Kidney capillary endothelial cell (primary cell): ENCODE measurements at regions not wholly inside any gene's neighbourhood (a gene's known extent, or its start where the extent isn't known, plus 50 kb on each side); places are given as distances from the start of the nearest gene placed in this dataset.

Experiments
- DNase-seq: peaks from one replicate; pipeline ENCODE4 v3.0.0-alpha.2; 2018; ENCODE audit warnings: low spot score

DNA sequence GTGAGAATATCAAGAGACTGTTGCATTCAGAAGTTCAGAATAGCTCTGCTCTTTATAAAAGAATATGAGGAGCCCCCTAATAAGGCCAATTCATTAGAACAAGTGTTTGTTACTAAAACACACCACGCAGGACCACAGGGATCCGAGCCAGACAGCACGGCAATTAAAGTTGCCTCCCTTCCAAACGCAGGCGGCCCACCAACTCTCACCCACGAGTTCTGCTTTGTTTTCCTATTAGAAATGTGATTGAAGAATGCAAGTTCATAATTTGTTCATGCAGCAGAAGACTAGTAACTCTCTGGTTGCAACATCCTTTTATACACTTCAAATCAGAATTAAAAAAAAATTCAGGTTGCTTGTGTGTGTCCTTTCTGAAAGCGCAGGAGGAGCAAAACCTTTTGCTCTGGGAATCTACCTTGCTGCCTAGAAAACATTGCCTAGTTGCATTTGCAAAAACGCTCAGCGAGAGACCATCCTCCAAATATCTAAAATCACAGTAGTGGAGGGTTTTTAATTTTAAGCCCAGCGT is 1044.1 kb upstream of the NR2F2 start:
- DNase-seq = no peak

DNA sequence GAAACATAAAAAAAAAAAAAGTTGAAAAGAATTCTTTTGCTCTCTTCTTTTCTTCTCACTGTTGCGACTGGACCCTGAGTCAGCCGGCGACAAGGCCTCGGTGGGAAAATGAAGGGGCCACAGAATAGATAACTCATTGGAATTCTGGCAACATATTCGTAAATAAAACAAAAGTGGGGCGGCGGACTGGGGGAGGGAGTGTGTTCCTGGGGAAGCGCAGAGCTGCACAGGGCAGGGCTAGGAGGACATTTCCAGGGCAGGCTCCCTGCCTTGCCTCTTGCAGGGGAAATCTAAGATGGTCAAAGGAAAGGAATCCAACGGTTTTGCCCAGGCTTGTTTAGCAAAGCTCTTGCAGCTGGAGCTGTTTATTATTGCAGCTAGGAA is 1042.8 kb upstream of the NR2F2 start:
- DNase-seq = no peak

DNA sequence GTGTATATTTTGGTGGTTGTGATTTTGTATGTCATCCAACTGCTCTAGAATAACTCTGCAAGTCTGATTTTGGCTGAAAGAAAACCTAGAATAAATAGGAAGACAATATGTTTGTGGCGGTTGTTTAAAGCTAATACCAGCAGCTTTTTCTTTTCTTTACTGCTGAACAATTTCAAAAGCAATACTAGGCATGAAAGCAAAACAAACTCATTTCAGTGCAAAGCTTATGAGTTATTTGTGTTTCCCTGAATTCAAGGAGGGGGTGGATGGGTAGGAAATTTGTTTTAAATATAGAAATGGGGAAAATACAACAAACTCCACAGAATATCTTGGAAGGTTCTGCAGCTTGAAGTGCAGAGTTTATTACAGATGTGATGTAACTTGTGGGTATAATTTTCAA is 1041.9 kb upstream of the NR2F2 start:
- DNase-seq = no peak

DNA sequence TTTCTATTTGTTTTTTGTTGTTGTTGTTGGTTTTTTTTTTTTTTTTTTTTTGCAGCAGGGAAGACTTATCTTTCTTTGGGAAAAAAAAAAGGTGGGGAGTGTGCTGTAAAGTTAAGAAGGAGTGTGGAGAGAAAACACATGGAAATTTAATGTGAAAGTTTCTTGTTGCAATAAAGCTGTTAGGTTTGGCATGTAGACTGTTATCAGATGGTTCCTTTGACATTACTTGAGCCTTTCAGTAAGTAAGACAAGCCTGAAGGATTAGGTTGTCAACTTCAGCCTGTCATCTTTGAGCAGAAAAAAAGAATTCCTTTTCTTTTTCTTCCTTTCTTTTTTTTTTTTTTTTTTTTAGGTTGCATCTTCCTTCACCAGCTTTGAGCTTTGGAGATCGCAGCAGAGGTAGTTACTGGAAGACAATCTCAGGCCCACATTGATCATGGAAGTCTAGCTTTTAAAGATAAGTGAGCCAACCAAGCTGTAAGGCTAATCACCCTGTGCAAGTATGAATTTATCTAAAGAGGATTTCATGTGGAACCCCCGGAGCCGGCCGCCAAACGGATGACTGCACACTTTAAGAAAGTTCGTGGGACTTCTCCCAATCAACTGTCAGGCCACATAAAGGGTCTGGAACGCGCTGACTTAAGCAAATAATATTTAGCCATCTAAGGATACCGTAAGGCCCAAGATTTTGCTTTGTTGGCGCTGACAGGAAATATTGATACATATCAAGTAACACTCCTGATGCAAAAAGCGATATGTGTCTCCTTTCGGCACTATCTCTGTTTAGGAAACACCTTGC is 1040.1 kb upstream of the NR2F2 start:
- DNase-seq = no peak

DNA sequence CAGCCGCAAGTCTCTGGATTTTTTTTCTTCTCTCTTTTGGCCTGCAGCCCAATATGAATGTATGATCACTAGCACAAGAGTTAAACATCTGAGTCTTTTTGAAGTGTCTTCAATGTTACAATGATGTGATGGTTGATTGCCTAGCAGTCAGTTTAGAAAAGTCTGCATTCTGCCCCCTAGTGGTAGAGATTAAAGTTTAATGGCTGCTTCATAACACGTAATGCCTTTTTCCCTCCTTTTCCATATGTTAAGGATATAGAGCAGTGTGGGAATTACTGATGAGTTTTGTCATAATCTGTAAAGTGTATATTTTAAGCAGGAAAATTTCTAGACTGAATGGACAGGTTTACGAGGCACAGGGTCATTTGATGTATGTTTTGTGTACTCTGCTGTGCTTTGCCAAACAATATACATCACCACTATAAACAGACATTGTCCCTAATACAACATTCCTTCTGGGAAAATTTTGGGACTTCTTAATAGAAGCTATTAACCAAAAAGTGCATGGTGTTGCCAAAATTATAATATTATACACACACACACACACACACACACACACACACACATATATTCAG is 1038.5 kb upstream of the NR2F2 start:
- DNase-seq = peak; percentile 51

DNA sequence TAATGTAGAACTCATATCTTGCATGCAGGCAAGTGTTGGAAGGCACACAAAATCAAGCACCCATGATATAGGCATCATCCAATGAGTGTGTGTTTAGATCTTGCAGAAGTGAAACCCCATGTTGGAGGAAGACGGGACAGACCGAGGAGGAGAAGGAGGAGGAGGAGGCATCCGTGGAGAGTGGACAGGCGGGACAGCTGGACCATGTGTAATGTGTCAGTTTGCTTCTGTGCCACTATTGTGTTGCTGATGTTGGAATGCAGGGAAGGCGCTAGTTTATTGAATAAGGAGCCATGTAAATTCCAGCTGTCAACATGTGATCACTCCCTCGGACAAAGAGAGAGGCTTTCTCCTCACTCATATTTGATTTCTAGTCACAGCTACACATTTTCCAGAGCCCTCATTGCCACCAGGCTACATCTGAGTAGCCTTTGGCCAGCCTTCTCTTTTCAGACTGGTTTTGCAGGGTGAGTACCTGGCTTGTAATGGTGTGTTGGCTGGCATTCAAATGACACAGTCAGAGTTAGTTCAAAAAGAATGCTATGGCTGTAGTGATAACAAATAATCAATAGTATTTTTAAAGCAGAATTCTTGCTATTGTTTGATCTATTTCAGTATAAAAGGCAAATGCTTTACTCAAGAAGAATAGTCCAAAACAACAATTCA is 1037.6 kb upstream of the NR2F2 start:
- no peak for DNase-seq

DNA sequence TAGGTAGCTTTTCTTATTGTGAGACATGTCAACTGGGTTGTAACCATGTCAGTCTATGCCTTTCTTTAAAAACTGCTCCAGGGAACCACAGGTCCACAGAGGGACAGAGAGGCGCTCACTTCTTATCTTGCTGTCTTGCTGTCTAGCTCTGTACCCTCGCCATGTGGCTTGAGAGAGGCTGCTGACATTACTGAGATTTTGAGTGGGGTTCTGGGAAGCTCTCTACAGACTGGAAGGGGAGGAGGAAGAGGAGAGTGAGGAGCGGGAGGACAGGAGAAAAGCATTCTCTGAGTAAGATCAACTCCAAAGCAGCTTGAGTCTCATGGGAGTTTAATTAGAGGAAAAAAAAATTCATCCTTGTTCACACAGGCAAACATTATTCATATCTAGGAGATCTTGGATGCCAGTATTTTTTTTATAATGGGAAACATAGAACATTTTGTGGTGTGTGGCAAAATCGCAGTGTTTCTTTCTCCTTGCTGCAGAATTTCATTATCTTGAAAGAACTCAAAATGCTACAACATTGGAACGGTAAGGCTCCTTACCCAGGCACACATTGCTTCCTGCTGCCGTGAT is 1037.0 kb upstream of the NR2F2 start:
- no peak for DNase-seq

DNA sequence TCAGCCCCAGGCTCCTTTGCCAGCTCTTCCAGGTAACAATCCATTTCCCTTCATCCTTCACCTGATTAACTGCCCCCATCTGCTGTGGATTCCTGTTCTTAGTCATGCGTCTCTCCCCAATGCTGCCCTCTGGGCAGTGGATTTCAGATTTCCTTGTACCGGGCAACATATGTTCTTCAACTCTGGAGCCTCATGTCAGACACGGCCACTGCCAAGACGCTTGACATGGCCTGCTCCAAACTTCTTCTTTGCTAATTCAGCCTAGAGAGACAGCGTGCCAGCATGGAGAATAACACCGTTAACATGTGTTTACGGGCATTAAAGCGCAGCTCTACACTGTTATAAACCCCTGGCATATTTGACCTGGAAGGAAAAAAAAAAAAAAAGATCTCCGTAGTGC is 1035.1 kb upstream of the NR2F2 start:
- DNase-seq = no peak

DNA sequence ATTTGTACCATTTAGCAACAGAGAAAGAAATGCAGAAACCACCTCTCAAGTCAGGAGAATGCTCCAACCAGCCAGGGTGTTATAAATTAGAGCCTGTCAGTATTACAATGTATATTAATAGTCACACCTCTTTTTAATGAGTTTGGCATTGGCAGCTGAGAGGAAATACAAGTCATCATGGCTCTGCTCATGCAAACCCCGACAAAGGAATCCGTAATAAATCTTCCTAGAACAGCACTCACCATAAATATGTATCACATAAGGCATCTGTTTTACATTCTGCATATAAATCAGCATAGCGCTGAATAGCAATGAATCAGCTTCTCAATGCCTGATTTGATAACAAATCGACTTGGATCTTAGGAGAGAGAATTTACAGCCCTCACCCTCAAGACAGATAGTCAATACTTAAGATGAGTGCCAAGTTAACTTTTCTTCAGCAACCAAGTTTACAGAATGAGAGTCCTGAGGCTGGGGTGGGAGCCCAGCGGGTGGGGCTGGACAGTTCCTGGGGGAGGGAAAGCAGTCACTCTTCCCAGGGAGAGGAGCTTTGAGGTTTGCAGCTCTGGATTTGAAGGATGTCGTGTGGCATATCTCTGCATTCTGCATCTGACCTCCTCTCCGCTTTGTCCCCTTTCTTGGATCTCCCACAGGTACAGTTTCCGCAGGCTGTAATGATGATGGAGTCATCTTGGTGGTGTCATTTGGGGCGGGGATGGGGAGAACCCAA is 1034.4 kb upstream of the NR2F2 start:
- DNase-seq = peak; percentile 79

DNA sequence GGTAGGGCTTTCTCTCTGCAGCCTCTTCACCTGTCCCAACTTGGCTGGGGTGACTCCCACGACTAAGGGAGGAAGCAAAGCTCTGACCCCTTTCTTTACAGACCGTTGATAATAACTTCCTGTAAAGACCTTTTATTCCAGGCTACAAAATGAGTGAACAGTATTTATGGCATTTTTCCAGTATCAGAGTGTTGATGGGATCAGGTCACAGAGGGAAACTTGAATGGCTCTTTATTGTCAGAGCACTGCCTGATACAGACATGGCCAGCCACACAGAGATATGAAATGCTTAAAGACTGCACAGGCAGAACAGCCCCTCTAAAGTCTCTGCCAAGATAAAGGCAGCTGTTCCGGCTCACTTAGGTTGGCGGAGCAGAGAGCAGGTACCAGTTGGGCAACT is 1033.9 kb upstream of the NR2F2 start:
- peak; percentile 53 for DNase-seq

DNA sequence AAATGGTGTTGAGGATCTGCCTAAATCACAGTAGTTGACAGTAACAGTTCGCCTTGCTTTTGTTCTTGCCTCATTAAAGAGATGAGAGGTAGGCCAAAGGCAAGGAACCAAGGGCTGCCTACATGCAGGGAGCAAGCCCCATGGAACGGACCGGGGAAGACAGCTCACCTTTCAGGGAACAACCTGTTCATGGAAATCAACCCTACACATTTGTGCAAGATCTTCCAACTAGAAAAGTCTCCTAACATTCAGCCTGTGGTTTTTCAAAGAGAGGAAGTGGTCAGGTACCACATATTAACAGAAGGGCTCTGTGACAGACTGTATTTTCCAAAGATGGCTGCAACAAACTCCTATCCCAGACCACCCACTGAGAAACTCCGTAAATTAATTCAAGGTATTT is 1031.8 kb upstream of the NR2F2 start:
- no peak for DNase-seq

DNA sequence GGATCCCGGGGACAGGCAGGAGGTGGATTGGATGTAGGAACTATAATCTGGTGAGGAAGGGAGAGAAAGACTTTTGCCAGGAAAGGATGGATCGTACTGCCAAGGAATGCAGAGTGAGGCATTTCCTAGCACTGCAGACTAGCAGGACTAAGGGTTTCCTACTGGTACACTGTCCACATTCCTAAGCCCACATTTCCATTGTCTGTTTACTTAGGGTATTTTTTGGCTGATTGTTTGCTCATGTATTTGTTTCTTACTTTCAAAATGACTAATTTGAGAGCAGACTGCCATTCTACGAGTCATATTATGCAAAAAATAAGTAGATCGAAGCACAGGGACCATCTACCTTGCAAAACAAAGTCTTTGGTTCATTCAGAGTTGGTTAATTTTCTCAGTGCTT is 1029.5 kb upstream of the NR2F2 start:
- peak; percentile 98 for DNase-seq

DNA sequence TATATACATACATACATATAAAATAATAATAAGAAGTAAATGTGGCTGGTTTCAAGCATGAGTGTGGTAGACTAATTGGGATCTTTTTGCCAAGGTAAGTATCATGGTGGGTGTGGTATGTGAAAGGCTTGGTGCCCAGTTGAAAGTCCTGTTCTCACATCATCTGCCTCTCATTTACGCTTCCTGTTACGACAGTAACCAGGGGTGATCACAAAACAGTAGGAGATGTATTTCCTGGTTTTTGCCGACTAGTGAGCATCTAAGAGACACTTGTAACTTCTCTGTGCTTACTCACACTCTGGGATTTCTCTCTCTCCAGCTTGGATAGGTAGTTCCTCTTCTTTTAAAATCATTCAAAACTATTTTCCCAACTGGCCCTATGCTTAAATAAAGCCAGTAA is 1028.3 kb upstream of the NR2F2 start:
- peak; percentile 87 for DNase-seq

DNA sequence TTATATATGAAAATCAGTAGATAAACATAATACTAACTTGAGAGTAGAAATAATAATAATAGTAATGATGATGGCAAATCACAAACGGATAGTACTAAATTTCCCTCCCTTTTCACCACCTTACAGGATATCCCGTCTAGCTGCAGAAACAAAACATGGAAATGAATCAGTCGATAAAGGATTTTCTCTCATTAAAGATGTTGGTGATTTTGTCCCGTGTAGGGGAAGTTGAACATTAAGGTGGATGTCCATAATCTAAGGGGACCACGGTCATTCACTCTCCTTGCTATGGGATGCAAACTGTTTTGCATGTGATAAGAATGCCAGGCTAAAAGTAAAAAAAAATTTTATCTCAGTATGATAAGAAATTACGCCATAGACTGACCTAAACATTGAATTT is 1027.7 kb upstream of the NR2F2 start:
- peak; percentile 92 for DNase-seq

DNA sequence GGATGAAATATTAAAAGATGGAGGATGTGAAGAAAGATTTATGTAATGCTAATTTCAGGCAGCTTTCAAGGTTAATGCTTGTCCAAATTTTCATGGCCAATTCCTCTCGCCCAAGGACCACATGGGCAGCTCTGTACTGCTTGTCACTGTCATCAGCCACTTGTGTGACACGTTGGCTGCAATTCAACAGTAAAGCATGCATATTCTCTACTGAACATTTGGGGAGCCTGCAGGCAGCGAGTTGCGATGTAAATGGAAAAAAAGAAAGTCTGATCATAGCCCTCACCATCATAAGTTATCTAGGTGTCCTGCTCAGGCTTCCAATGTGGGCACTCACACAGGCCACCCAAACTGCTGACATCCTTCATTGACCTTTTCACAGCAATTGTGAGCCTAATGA is 1026.8 kb upstream of the NR2F2 start:
- DNase-seq = no peak

DNA sequence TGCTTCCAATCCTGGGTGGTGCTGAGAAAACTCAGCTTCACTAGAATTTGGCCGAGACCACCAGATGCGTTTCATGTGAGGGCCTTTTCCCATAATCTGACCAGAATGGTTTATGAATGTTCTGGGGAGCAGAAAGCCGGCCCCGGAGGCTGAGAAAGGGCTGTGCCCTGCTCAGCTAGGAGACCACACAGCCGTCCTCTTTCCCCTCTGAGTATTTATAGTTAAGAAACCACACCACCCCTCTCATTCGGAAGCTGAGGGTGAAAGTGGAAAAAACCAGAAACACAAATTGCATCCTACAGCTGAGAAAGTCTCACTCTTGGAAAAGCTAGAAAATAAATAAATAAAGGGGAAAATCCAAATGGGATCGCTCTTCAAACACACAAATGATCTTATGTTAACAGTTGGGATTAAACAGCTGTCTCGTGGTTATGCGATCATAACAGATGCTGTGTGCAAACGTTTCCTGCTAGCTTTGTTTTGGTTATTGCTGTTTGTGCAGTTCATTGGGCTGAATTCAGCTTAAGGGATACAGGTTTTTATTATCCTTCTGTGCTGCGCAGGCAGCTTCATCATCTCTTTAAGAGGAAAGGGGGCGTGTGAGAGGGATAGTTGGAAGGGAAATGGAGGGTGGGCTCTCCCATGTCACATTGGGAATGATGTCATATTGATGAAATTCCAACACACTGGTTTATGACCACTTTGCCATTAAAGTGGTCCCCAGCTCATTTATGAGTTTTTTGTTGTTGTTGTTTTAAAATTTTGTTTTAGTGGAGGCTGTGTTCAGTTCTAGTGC is 1026.2 kb upstream of the NR2F2 start:
- DNase-seq = peak; percentile 72

DNA sequence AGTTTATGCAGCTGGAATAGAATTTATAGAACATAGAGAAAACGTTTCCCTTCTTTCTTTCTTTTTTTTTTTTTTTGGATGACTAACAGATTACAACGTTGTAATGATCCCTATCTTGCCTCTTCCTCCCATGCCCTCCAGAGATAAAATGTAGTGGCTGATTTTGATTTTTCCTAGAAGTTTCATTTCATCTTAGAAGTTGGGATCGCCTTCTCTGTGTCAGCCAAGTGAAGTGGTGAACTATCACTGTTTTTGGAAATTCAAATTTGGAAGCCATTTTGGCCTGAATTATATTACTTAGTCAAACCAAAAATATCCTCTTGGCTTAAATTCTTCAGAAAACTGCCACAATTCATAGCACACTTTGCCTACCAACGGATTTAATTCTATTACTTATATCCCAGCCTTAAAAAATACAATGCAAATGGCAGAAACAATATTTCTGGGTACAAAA is 1025.5 kb upstream of the NR2F2 start:
- DNase-seq = no peak

DNA sequence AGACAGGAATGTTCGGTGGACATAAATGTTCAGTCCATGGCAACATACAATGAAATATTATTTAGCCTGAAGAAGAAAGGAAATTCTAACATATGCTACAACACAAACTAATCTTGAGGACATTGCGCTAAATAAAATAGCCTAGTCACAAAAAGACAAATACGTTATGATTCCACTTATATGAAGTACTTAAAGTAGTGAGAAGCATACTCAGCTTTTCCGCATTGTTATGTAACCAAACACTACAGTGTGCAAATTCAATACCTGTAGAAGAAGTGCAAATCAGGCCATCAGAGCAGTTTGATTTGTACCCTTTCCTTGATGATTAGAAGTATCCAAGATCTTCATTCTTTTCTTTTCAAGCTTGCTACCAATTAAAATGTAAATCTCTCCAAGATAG is 1023.4 kb upstream of the NR2F2 start:
- DNase-seq = no peak

DNA sequence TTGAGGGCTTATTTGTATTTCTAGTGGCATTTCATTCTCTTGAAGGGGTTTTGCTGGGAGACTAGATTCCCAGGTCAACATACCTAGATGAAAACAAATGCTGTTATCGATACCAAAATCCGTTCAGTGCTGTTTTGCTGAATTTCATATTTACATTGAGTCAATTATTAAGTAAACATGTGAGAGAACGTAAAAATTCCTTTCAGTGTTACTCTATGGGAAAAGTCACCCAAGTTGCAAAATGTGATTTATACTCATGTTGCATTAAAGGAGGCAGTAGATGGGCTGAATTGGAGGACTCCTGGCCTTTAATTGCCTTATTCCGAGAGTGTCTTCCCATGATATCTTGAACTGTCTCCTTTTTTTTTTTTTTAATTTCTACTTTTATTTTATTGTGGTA is 1011.3 kb upstream of the NR2F2 start:
- no peak for DNase-seq

DNA sequence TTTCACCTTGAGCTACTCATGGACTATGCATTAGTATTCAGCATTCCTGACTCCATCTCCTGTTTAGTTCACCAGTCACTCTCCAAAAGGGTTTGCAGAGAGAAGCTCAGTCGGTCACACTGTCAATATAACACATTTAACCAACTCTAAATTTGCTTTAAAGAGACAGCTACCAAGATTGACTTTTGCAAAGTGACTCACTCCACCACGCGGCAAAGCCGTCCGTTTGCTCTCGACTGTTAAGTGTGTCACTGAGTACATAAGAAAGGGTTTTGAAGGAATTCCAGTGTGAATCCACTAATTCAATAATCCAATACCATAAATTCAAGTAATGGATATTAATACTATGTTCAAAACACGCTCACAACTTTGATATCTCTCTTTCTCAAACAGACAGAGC is 1006.7 kb upstream of the NR2F2 start:
- DNase-seq = no peak

DNA sequence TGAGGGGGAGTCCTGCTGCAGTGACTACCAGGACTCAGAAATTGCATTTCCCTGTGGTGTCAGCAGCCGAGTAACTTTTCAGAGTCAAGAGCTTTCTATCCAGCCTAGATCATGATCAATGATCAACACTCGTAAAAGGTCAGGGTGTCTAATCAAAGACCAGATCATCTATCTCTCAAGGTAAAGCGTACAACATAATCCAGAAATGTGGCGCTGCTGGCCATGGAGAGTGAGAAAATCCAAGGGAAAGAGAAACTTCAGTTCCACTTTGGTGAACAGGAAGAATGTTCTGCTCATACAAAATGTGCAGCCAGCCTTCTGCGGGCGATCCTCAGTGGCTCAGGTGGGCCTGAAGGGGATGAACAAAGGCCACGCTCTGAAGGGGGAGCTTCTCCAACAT is 1005.8 kb upstream of the NR2F2 start:
- DNase-seq = no peak
